AG04450 (cell line): ENCODE measurements at regions not wholly inside any gene's neighbourhood (a gene's known extent, or its start where the extent isn't known, plus 50 kb on each side); places are given as distances from the start of the nearest gene placed in this dataset.
"Not testable (repeated sequence)": the region's sequence is repeated elsewhere in the genome, so short reads cannot be mapped to it uniquely, and the experiment has no call there.

Experiments used
- CTCF ChIA-PET: fragments of 300-600, 350-600 bp; formaldehyde crosslinking; extraction: SDS; loops from one replicate; lab custom pipeline; 2022; ENCODE audit warnings: antibody characterized with exemption, inconsistent platforms; lab: Charles Lee
- POLR2A ChIA-PET: fragments of 350-600 bp; formaldehyde crosslinking; extraction: SDS; loops from one replicate; lab custom pipeline; 2021; ENCODE audit warnings: antibody characterized with exemption, inconsistent platforms; lab: Yijun Ruan, JAX
- DNase-seq: peaks from one replicate; pipeline ENCODE4 v3.0.0-alpha.2; 2011; ENCODE audit warnings: low read depth, low spot score
- H3K27ac ChIP-seq: one replicate; pipeline ENCODE4 v1.5.1; 2012; ENCODE audit warnings: low read depth, low read length, control low read depth
- H3K27me3 ChIP-seq: one replicate; pipeline ENCODE4 v1.6.0; 2012; ENCODE audit warnings: low read length; ENCODE audit not compliant: control insufficient read depth, insufficient read depth
- H3K4me3 ChIP-seq: 2 replicates; pipeline ENCODE4 v1.5.1; 2011; ENCODE audit warnings: mild to moderate bottlenecking, low read depth, low read length, control low read depth
- H3K9me3 ChIP-seq: 2 replicates; pipeline ENCODE4 v1.5.1; 2012; ENCODE audit warnings: low read length; ENCODE audit not compliant: control insufficient read depth, insufficient read depth
- TF ChIP-seq, protein P1 (sequence below): IDR thresholded peaks from 2 replicates; pipeline ENCODE4 v1.5.1; 2011; ENCODE audit warnings: low read depth, low read length, control low read depth, inconsistent platforms

- TF ChIP-seq, protein P1, sequence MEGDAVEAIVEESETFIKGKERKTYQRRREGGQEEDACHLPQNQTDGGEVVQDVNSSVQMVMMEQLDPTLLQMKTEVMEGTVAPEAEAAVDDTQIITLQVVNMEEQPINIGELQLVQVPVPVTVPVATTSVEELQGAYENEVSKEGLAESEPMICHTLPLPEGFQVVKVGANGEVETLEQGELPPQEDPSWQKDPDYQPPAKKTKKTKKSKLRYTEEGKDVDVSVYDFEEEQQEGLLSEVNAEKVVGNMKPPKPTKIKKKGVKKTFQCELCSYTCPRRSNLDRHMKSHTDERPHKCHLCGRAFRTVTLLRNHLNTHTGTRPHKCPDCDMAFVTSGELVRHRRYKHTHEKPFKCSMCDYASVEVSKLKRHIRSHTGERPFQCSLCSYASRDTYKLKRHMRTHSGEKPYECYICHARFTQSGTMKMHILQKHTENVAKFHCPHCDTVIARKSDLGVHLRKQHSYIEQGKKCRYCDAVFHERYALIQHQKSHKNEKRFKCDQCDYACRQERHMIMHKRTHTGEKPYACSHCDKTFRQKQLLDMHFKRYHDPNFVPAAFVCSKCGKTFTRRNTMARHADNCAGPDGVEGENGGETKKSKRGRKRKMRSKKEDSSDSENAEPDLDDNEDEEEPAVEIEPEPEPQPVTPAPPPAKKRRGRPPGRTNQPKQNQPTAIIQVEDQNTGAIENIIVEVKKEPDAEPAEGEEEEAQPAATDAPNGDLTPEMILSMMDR = no peak
- Histone ChIP-seq H3K27me3 (no peaks in the 10 kb centered on the region), H3K9me3 (peaks cover 6% of the 10 kb centered on the region; the same call in 1 of the 2 replicates), H3K27ac (no peak overlapping the region), H3K4me3 (no peak overlapping the region)
- DNase-seq = no peak
- POLR2A ChIA-PET = no interaction called here
- CTCF ChIA-PET = no interaction called here
These were observed 366.5 kb downstream of the TAF11L14 start for GRCh38 chr5:18000744-18001143.

DNA sequence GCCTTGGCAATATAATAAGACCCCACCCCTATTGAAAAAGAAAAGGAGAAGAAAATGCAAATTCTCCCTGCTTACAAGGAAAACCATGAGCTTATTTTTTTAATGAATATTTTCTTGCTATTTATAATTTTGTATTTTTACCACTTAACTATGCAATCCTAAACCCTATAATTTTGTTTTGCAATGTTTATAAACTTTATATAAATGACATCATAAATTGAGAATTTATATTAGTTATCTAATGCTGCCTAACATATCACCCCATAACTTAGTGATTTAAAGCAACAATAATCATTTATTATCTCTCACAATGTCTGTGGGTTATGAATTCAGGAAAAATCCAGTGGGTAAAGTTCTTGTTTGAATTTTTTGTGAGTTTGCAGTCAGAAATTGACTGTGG, 369.1 kb downstream of the TAF11L14 start:
- ChIA-PET POLR2A (no interaction called here), CTCF (no interaction called here)
- Histone ChIP-seq H3K4me3 (no peak overlapping the region), H3K9me3 (peaks cover 13% of the 10 kb centered on the region), H3K27ac (no peak overlapping the region), H3K27me3 (no peaks in the 10 kb centered on the region)
- DNase-seq = no peak
- TF ChIP-seq, protein P1 = no peak

- TF ChIP-seq, protein P1 = no peak
- no peaks in the 10 kb centered on the region for H3K27me3 ChIP-seq
- H3K27ac ChIP-seq = no peak overlapping the region
- CTCF ChIA-PET = interaction anchor here (0.6 kb wide), 1 partner anchor 800 kb away, joined by 6 read pairs; no protein-coding TSS in a partner anchor
- H3K4me3 ChIP-seq = no peak overlapping the region
- peaks cover 13% of the 10 kb centered on the region for H3K9me3 ChIP-seq
- POLR2A ChIA-PET = no interaction called here
- no peak for DNase-seq
These were observed 369.5 kb downstream of the TAF11L14 start for GRCh38 chr5:18003784-18004183.

DNA sequence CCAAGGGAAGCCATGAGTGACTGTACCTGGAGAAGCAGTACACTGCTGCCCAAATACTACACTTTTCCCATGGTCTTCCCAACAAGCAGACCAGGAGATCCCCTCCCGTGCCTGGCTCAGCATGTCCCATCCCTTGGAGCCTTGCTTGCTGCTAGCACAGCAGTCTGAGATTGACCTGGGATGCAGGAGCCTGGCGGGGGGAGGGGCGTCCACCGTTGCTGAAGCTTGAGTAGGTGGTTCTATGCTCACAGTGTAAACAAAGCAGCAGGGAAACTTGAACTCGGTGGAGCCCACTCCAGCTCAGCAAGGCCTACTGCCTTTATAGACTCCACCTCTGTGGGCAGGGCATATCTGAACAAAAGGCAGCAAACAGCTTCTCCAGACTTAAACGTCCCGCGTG, 372.0 kb downstream of the TAF11L14 start:
- H3K27me3 ChIP-seq, CTCF ChIA-PET, DNase-seq, H3K27ac ChIP-seq, POLR2A ChIA-PET, H3K4me3 ChIP-seq, H3K9me3 ChIP-seq: not testable (repeated sequence)

- no peaks in the 10 kb centered on the region for H3K27me3 ChIP-seq
- peaks cover 7% of the 10 kb centered on the region for H3K9me3 ChIP-seq
- ChIA-PET POLR2A (no interaction called here), CTCF (no interaction called here)
- no peak for DNase-seq
- no peak overlapping the region for H3K27ac ChIP-seq
- no peak overlapping the region for H3K4me3 ChIP-seq
- TF ChIP-seq, protein P1 = no peak
These were observed 374.7 kb downstream of the TAF11L14 start for GRCh38 chr5:18008940-18009339.

- no peaks in the 10 kb centered on the region for H3K27me3 ChIP-seq
- H3K9me3 ChIP-seq = peaks cover 7% of the 10 kb centered on the region
- TF ChIP-seq, protein P1 = no peak
- POLR2A ChIA-PET = no interaction called here
- DNase-seq = no peak
- CTCF ChIA-PET = no interaction called here
- H3K4me3 ChIP-seq = no peak overlapping the region
- no peak overlapping the region for H3K27ac ChIP-seq
These were observed 375.8 kb downstream of the TAF11L14 start for GRCh38 chr5:18010053-18010452.
